NB4 (cell line): ENCODE measurements at regions not wholly inside any gene's neighbourhood (a gene's known extent, or its start where the extent isn't known, plus 50 kb on each side); places are given as distances from the start of the nearest gene placed in this dataset.

Experiments used
- DNase-seq: peaks from one replicate; pipeline ENCODE4 v3.0.0; 2010; ENCODE audit warnings: low read depth
- H3K4me3 ChIP-seq: one replicate; pipeline ENCODE4 v1.5.1; 2011; ENCODE audit warnings: mild to moderate bottlenecking, low read depth, low read length, moderate library complexity
- MAX ChIP-seq: IDR thresholded peaks from 2 replicates; pipeline ENCODE4 v1.6.1; 2011; ENCODE audit warnings: low read depth, low read length
- MYC ChIP-seq: IDR thresholded peaks from 2 replicates; pipeline ENCODE4 v1.6.1; 2011; ENCODE audit warnings: low read depth, low read length
- POLR2A ChIP-seq: IDR thresholded peaks from 2 replicates; pipeline ENCODE4 v1.6.1; 2011; ENCODE audit warnings: mild to moderate bottlenecking; ENCODE audit not compliant: insufficient read length; ENCODE audit errors: extremely low read depth
- TF ChIP-seq, protein P1 (sequence below): IDR thresholded peaks from one replicate; pipeline ENCODE4 v1.5.1; 2012; ENCODE audit warnings: low read depth, low read length

GRCh38 chr1:23618586-23619083 lies 59.3 kb upstream of the ID3 start:
- DNase-seq = no peak
- no peak overlapping the region for H3K4me3 ChIP-seq
- TF ChIP-seq MYC = no peak
- TF ChIP-seq, protein P1, sequence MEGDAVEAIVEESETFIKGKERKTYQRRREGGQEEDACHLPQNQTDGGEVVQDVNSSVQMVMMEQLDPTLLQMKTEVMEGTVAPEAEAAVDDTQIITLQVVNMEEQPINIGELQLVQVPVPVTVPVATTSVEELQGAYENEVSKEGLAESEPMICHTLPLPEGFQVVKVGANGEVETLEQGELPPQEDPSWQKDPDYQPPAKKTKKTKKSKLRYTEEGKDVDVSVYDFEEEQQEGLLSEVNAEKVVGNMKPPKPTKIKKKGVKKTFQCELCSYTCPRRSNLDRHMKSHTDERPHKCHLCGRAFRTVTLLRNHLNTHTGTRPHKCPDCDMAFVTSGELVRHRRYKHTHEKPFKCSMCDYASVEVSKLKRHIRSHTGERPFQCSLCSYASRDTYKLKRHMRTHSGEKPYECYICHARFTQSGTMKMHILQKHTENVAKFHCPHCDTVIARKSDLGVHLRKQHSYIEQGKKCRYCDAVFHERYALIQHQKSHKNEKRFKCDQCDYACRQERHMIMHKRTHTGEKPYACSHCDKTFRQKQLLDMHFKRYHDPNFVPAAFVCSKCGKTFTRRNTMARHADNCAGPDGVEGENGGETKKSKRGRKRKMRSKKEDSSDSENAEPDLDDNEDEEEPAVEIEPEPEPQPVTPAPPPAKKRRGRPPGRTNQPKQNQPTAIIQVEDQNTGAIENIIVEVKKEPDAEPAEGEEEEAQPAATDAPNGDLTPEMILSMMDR = no peak
- TF ChIP-seq MAX = no peak
- TF ChIP-seq POLR2A = no peak

GRCh38 chr1:23617084-23617521 lies 57.8 kb upstream of the ID3 start:
- DNase-seq = no peak
- no peak overlapping the region for H3K4me3 ChIP-seq
- no peak for TF ChIP-seq MAX
- no peak for TF ChIP-seq MYC
- TF ChIP-seq POLR2A = no peak
- TF ChIP-seq, protein P1 = no peak

DNA sequence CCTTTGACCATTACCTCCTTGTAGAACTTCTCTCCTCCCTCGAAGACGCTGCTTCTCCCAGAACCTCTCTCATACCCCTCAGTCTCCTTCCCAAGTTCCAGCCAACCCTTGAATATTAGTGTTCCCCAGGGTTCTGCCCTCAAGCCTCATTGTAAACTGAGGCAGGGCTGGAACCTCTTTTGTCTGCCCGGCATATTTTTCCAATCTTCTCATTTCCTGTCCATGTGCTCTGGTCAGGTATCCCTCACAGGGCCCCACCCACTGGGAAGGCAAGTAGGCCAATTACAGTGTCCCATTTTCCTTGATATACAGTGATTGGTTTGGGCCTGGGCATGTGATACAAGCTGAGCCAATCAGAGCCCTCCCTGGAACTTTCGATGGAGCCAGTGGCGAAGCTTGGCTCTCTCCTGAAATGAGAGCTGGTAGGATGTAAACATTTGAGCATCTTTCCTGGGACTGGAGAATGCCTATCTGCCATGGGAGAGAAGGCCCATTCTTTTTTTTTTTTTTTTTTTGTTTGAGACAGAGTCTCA lies 57.1 kb upstream of the ID3 start:
- no peak overlapping the region for H3K4me3 ChIP-seq
- no peak for DNase-seq
- TF ChIP-seq POLR2A (no peak), MAX (no peak), MYC (no peak)
- TF ChIP-seq, protein P1 = no peak

DNA sequence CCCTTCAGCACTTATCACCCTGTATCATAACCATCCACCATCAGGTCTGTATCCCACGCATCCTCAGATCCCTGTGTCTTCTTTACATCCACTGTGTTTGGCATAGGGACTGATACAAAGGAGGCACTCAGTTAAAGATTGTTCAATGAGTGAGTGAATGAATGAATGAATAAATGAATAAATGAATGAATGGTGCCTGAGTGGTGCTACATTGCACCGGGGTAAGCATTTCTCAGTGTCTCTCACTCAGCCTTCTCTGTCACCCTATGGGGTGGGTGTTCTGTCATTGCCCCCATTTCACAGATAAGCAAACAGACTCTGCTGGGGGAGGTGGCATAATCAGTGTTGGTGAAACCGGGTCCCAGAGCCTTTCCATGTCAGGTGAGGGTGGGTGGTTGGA lies 56.6 kb upstream of the ID3 start:
- no peak for DNase-seq
- TF ChIP-seq MYC (no peak), POLR2A (no peak), MAX (no peak)
- TF ChIP-seq, protein P1 = no peak

DNA sequence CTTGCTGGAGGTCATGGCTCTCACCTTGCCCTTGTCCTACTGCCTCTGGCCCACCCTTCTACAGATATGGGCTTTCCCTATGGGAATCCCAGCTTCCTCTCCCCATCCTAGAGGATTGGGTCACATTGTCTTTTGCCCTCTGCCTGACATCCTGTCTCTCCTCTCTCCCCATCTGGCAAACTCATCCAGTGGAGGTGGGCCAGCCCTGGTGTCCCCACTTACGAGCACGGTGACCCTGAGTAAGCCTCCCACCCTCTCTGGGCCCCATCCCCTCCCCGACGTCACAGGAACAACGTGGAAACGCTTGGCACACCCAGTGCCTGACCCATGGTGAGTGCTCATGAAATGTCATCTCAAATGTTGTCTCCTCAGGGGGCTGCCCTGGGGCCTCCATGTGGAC lies 56.1 kb upstream of the ID3 start:
- TF ChIP-seq POLR2A (no peak), MAX (no peak), MYC (no peak)
- TF ChIP-seq, protein P1 = no peak
- no peak for DNase-seq
- H3K4me3 ChIP-seq = no peak overlapping the region

More for the DNA sequence above, 56.6 kb upstream of the ID3 start:
- H3K4me3 ChIP-seq = no peak overlapping the region
